ENCODE measurements at regions not wholly inside any gene's neighbourhood (a gene's known extent, or its start where the extent isn't known, plus 50 kb on each side); places are given as distances from the start of the nearest gene placed in this dataset.

DNA sequence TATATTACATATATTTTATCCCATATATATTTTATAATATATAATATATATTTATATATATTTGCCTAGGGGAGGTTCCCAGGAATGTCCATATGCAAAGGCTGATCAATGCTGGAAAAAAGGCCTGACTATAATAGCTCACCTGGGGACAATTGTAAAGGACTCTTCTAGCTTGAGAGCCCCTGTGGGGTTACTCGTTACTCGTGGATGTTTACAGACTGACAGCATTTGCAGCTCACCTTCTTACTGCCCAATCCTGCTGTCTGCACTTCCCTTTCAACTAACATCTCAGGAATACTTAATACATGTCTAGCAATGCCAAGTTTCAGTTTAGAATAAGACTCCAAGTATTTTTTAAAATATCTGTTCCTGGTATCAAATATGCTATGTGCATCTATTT, 1365.4 kb upstream of the RAG2 start:
- Histone ChIP-seq H3K27me3 (ENCODE audit: insufficient read depth, low read length, poor library complexity, severe bottlenecking) (no peaks in the 10 kb centered on the region), H3K27ac (ENCODE audit: low read depth, low read length) (no peak overlapping the region), H3K4me3 (ENCODE audit: low read length) (no peak overlapping the region), H3K4me1 (ENCODE audit: insufficient read depth, low read length) (no peaks in the 10 kb centered on the region), H3K9me3 (ENCODE audit: low read length) (no peaks in the 10 kb centered on the region), H3K36me3 (ENCODE audit: insufficient read depth, low read length) (no peaks in the 10 kb centered on the region)
- DNase-seq: no peak
- H3K36me3 Mint-ChIP-seq: no peaks in the 10 kb centered on the region
- no peaks in the 10 kb centered on the region for H3K27me3 Mint-ChIP-seq
- POLR2A ChIA-PET: no interaction called here
- H3K9me3 Mint-ChIP-seq: peaks cover 7 to 32% (median 16%) of the 10 kb centered on the region in 5 donors
- CTCF ChIA-PET: no interaction called here
- H3K4me3 Mint-ChIP-seq: no peak overlapping the region
- no peaks in the 10 kb centered on the region for H3K4me1 Mint-ChIP-seq
- H3K27ac Mint-ChIP-seq: no peak overlapping the region

- H3K4me3 Mint-ChIP-seq: no peak overlapping the region
- H3K27ac Mint-ChIP-seq: no peak overlapping the region
- H3K27me3 Mint-ChIP-seq: no peaks in the 10 kb centered on the region
- Histone ChIP-seq H3K4me3 (ENCODE audit: low read length) (no peak overlapping the region), H3K36me3 (ENCODE audit: insufficient read depth, low read length) (no peaks in the 10 kb centered on the region), H3K27ac (ENCODE audit: low read depth, low read length) (no peak overlapping the region), H3K4me1 (ENCODE audit: insufficient read depth, low read length) (no peaks in the 10 kb centered on the region), H3K9me3 (ENCODE audit: low read length) (no peaks in the 10 kb centered on the region), H3K27me3 (ENCODE audit: insufficient read depth, low read length, poor library complexity, severe bottlenecking) (no peaks in the 10 kb centered on the region)
- ChIA-PET POLR2A (no interaction called here), CTCF (no interaction called here)
- no peaks in the 10 kb centered on the region for H3K4me1 Mint-ChIP-seq
- H3K36me3 Mint-ChIP-seq: no peaks in the 10 kb centered on the region
- no peak for DNase-seq
- peaks cover 16 to 40% (median 22%) of the 10 kb centered on the region in 5 donors for H3K9me3 Mint-ChIP-seq
Measured at GRCh38 chr11:37957717-37958116, 1359.7 kb upstream of the RAG2 start.

- Mint-ChIP-seq H3K36me3 (no peaks in the 10 kb centered on the region), H3K27me3 (no peaks in the 10 kb centered on the region), H3K27ac (no peak overlapping the region), H3K4me3 (no peak overlapping the region), H3K9me3 (peaks cover 7 to 19% (median 10%) of the 10 kb centered on the region in 5 donors), H3K4me1 (no peaks in the 10 kb centered on the region)
- no peak for DNase-seq
- no peaks in the 10 kb centered on the region for H3K4me1 ChIP-seq (ENCODE audit: insufficient read depth, low read length)
- no peaks in the 10 kb centered on the region for H3K27me3 ChIP-seq (ENCODE audit: insufficient read depth, low read length, poor library complexity, severe bottlenecking)
- POLR2A ChIA-PET: no interaction called here
- no peak overlapping the region for H3K27ac ChIP-seq (ENCODE audit: low read depth, low read length)
- no peaks in the 10 kb centered on the region for H3K36me3 ChIP-seq (ENCODE audit: insufficient read depth, low read length)
- no peaks in the 10 kb centered on the region for H3K9me3 ChIP-seq (ENCODE audit: low read length)
- no peak overlapping the region for H3K4me3 ChIP-seq (ENCODE audit: low read length)
- CTCF ChIA-PET: no interaction called here
Measured at GRCh38 chr11:37951996-37952395, 1354.0 kb upstream of the RAG2 start.

DNA sequence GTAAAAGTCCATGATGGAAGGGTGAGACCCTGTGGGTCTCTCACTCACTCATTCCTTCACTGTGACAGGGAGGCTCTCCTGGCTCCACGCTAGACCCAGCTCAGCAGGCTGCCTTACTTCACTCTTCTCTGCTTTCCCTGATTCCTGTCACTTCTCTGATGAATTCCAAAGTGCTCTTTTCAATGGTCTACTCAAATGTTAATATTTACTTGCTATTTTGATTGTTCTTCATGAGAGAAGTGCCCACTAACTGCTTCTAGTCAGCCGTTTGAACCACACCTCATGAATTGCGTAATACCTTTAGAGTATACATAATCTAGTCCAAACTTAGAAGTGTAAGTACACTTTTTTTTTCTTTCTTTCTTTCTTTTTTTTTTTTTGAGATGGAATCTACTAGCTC, 1350.2 kb upstream of the RAG2 start:
- CTCF ChIA-PET: no interaction called here
- no peak overlapping the region for H3K27ac Mint-ChIP-seq
- DNase-seq: no peak
- H3K27me3 Mint-ChIP-seq: no peaks in the 10 kb centered on the region
- H3K9me3 Mint-ChIP-seq: peaks cover 10 to 39% (median 23%) of the 10 kb centered on the region in 5 donors
- POLR2A ChIA-PET: no interaction called here
- Histone ChIP-seq H3K9me3 (ENCODE audit: low read length) (peaks cover 3% of the 10 kb centered on the region), H3K4me1 (ENCODE audit: insufficient read depth, low read length) (no peaks in the 10 kb centered on the region), H3K27ac (ENCODE audit: low read depth, low read length) (no peak overlapping the region), H3K36me3 (ENCODE audit: insufficient read depth, low read length) (no peaks in the 10 kb centered on the region), H3K27me3 (ENCODE audit: insufficient read depth, low read length, poor library complexity, severe bottlenecking) (no peaks in the 10 kb centered on the region), H3K4me3 (ENCODE audit: low read length) (no peak overlapping the region)
- no peak overlapping the region for H3K4me3 Mint-ChIP-seq
- H3K36me3 Mint-ChIP-seq: no peaks in the 10 kb centered on the region
- no peaks in the 10 kb centered on the region for H3K4me1 Mint-ChIP-seq

- Mint-ChIP-seq H3K4me3 (no peak overlapping the region), H3K36me3 (no peaks in the 10 kb centered on the region), H3K27me3 (no peaks in the 10 kb centered on the region), H3K4me1 (no peaks in the 10 kb centered on the region), H3K27ac (no peak overlapping the region), H3K9me3 (peaks cover 10 to 40% (median 25%) of the 10 kb centered on the region in 5 donors)
- no peak for DNase-seq
- Histone ChIP-seq H3K36me3 (ENCODE audit: insufficient read depth, low read length) (no peaks in the 10 kb centered on the region), H3K27ac (ENCODE audit: low read depth, low read length) (no peak overlapping the region), H3K9me3 (ENCODE audit: low read length) (peaks cover 3% of the 10 kb centered on the region), H3K4me1 (ENCODE audit: insufficient read depth, low read length) (no peaks in the 10 kb centered on the region), H3K4me3 (ENCODE audit: low read length) (no peak overlapping the region), H3K27me3 (ENCODE audit: insufficient read depth, low read length, poor library complexity, severe bottlenecking) (no peaks in the 10 kb centered on the region)
- ChIA-PET POLR2A (no interaction called here), CTCF (no interaction called here)
Measured at GRCh38 chr11:37947821-37948220, 1349.8 kb upstream of the RAG2 start.

DNA sequence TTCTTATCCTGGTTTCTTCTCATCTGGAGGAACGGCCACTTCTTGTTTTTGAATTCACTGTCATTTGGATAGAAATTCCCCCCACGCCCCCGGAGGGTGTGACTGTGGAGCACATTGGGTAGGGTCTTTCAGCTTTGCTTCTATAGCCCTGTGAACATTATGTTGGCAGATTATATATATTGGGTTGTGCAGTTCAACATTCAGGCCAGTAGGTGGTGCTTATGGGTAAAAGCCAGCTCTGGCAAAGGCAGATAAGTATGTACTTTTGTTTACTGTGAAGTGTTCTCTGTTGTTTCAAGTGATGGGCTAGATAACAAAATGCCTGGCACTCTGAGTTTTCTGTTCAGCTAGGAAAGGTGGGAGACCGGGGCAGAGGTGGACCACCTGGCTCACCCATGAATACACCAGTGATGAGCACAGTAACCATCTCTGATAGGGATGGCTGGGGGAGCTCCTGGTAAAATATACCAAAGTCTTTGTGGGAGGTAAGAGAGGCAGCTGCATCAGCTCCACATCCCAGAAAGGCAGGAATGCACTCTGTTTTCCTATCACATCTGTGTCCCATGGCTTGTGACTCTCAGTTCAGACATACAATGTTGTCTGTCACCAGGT, 1348.2 kb upstream of the RAG2 start:
- H3K4me1 Mint-ChIP-seq: no peaks in the 10 kb centered on the region
- POLR2A ChIA-PET: no interaction called here
- H3K4me3 Mint-ChIP-seq: no peak overlapping the region
- peaks cover 11 to 40% (median 29%) of the 10 kb centered on the region in 5 donors for H3K9me3 Mint-ChIP-seq
- no peaks in the 10 kb centered on the region for H3K27me3 Mint-ChIP-seq
- H3K27me3 ChIP-seq (ENCODE audit: insufficient read depth, low read length, poor library complexity, severe bottlenecking): no peaks in the 10 kb centered on the region
- H3K4me1 ChIP-seq (ENCODE audit: insufficient read depth, low read length): no peaks in the 10 kb centered on the region
- CTCF ChIA-PET: no interaction called here
- H3K4me3 ChIP-seq (ENCODE audit: low read length): no peak overlapping the region
- H3K36me3 ChIP-seq (ENCODE audit: insufficient read depth, low read length): no peaks in the 10 kb centered on the region
- DNase-seq: no peak
- H3K9me3 ChIP-seq (ENCODE audit: low read length): peaks cover 3% of the 10 kb centered on the region
- no peak overlapping the region for H3K27ac Mint-ChIP-seq
- H3K27ac ChIP-seq (ENCODE audit: low read depth, low read length): no peak overlapping the region
- H3K36me3 Mint-ChIP-seq: no peaks in the 10 kb centered on the region

GRCh38 chr11:37942081-37942480, 1344.0 kb upstream of the RAG2 start:
- peaks cover 13 to 47% (median 29%) of the 10 kb centered on the region in 5 donors for H3K9me3 Mint-ChIP-seq
- Histone ChIP-seq H3K27me3 (ENCODE audit: insufficient read depth, low read length, poor library complexity, severe bottlenecking) (no peaks in the 10 kb centered on the region), H3K4me3 (ENCODE audit: low read length) (no peak overlapping the region), H3K9me3 (ENCODE audit: low read length) (peaks cover 3% of the 10 kb centered on the region), H3K27ac (ENCODE audit: low read depth, low read length) (no peak overlapping the region), H3K4me1 (ENCODE audit: insufficient read depth, low read length) (no peaks in the 10 kb centered on the region), H3K36me3 (ENCODE audit: insufficient read depth, low read length) (no peaks in the 10 kb centered on the region)
- H3K4me1 Mint-ChIP-seq: no peaks in the 10 kb centered on the region
- H3K27ac Mint-ChIP-seq: no peak overlapping the region
- no peak overlapping the region for H3K4me3 Mint-ChIP-seq
- no peak for DNase-seq
- H3K27me3 Mint-ChIP-seq: no peaks in the 10 kb centered on the region
- ChIA-PET CTCF (no interaction called here), POLR2A (no interaction called here)
- no peaks in the 10 kb centered on the region for H3K36me3 Mint-ChIP-seq

DNA sequence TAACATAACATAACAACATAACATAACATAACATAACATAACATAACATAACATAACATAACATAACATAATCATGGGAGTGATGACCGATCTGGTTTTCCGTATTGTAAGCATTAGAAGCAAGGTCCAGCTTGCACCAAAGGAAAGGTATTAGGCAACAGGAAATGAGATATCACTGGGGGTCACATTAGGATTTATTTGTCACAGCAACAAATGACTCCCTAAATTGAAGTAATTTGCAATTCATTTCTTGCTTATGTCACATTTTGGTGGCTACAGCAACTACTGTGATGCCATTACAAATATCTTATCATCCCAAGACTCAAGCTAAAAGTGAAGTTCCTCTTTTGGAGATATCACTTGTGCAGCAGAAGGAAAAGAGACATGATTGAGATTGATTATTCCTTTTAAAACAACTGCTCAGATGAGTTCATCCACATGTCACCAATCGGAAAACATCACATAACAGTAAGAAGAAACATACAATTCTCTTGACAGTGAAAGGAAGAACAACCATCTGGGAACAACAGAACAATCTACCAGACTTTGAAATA, 1331.1 kb upstream of the RAG2 start:
- H3K36me3 Mint-ChIP-seq: no peaks in the 10 kb centered on the region
- no peak overlapping the region for H3K27ac Mint-ChIP-seq
- Histone ChIP-seq H3K4me3 (ENCODE audit: low read length) (no peak overlapping the region), H3K27me3 (ENCODE audit: insufficient read depth, low read length, poor library complexity, severe bottlenecking) (no peaks in the 10 kb centered on the region), H3K27ac (ENCODE audit: low read depth, low read length) (no peak overlapping the region), H3K4me1 (ENCODE audit: insufficient read depth, low read length) (no peaks in the 10 kb centered on the region), H3K36me3 (ENCODE audit: insufficient read depth, low read length) (no peaks in the 10 kb centered on the region), H3K9me3 (ENCODE audit: low read length) (no peaks in the 10 kb centered on the region)
- no peaks in the 10 kb centered on the region for H3K4me1 Mint-ChIP-seq
- no peaks in the 10 kb centered on the region for H3K27me3 Mint-ChIP-seq
- CTCF ChIA-PET: no interaction called here
- no peak for DNase-seq
- H3K9me3 Mint-ChIP-seq: peaks cover 3 to 24% (median 10%) of the 10 kb centered on the region in 5 donors
- no peak overlapping the region for H3K4me3 Mint-ChIP-seq
- POLR2A ChIA-PET: no interaction called here

DNA sequence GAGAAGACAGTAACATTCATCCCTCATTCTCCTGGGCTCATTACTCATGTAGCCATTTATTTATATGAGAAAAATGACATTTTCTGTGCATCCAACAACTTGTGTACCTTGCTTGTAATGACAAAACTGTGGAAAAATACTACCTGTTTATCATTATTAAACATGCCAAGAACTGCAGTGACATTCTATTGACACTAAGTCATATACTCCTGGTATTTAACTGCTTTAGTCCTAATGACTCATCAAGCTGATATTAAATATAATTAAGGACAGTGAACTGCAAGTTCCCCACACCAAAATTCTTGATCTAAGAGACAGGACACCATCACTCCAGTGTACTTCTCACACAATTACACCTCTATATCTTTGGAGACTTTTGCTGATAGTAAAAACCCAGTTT, 1328.7 kb upstream of the RAG2 start:
- CTCF ChIA-PET: no interaction called here
- Histone ChIP-seq H3K9me3 (ENCODE audit: low read length) (no peaks in the 10 kb centered on the region), H3K4me1 (ENCODE audit: insufficient read depth, low read length) (no peaks in the 10 kb centered on the region), H3K4me3 (ENCODE audit: low read length) (no peak overlapping the region), H3K27me3 (ENCODE audit: insufficient read depth, low read length, poor library complexity, severe bottlenecking) (no peaks in the 10 kb centered on the region), H3K27ac (ENCODE audit: low read depth, low read length) (no peak overlapping the region), H3K36me3 (ENCODE audit: insufficient read depth, low read length) (no peaks in the 10 kb centered on the region)
- no peak for DNase-seq
- no peaks in the 10 kb centered on the region for H3K4me1 Mint-ChIP-seq
- H3K36me3 Mint-ChIP-seq: no peaks in the 10 kb centered on the region
- POLR2A ChIA-PET: no interaction called here
- H3K27me3 Mint-ChIP-seq: no peaks in the 10 kb centered on the region
- no peak overlapping the region for H3K4me3 Mint-ChIP-seq
- H3K9me3 Mint-ChIP-seq: peaks cover 2 to 21% (median 11%) of the 10 kb centered on the region in 5 donors
- no peak overlapping the region for H3K27ac Mint-ChIP-seq

Measured in CD8-positive, alpha-beta memory T cell (primary cell).